ENCODE measurements at regions not wholly inside any gene's neighbourhood (a gene's known extent, or its start where the extent isn't known, plus 50 kb on each side); places are given as distances from the start of the nearest gene placed in this dataset.

- DNase-seq: peak; percentile 75
These were observed 175.7 kb upstream of the UBL3 start for GRCh38 chr13:30026093-30026492.

DNA sequence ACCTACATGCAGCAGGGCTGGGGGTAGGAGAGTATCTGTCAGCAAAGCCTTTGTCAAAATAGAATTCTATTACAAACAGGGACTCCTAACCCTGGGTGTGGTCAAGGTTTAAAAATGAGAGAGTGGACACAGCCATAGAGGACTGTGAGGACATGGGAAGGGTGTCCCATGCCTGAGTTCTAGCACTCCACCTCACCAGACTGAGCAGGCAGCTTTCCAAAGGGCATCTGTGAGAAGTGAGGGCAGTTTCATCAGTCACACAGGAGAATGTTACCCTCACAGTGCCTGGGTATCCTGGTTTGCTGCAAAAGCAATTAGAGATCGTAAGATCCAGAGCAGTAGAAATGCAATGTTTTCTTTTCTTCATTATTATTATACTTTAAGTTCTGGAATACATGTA is 174.9 kb upstream of the UBL3 start:
- no peak for DNase-seq

- DNase-seq: no peak
These were observed 173.9 kb upstream of the UBL3 start for GRCh38 chr13:30024125-30024865.

DNA sequence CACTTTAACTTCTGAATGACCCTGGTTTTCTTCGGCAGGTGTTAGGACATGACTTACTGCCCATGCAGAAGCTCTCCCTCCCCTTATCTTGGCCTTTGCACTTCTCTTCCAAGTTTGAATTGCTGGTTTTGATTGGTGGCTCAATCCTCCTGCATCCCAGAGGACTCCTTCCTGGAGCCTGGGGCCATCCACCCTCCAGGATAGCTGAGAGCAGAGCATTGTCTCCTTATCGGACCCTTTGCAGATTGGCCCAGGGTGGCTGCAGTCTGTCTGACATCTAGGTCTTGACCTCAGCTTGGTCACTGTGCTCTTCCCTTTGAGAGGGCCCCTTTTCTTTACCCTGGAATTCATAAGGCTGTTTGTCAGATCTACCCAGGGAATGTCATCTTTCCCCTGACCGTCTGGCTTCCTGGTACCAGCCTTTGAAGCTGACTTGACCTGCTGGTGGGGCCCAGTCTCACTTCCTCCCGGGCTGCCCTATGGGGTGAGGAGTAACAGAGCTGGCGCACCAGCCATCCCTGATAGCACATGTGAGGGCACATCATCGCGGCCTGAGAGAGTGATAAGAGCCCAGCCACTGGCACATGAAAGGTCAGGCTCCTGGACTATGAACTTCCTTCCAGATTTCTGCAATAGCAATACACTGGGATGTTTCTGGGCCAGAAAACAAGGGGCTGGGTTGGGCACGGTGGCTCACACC is 172.9 kb upstream of the UBL3 start:
- DNase-seq: no peak

DNA sequence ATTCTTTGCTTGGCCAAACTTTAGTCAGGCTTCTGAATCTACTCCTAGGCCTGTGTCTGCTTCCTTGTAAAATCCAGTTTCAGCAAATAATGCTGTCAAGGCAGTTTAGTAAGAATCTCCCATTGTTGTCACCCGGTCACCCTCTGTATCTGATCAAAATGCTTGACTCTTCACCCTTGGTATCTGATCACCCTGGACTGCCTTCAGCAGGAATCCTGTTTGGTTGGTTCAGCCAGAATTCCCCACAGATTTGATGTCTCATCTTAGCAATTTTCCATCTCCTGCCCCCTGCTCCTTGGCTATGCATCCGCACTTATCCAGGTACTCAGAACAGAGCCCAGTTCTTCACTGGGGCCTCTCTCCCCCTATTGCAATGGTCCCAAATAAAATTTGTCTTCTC is 172.4 kb upstream of the UBL3 start:
- DNase-seq: no peak

DNA sequence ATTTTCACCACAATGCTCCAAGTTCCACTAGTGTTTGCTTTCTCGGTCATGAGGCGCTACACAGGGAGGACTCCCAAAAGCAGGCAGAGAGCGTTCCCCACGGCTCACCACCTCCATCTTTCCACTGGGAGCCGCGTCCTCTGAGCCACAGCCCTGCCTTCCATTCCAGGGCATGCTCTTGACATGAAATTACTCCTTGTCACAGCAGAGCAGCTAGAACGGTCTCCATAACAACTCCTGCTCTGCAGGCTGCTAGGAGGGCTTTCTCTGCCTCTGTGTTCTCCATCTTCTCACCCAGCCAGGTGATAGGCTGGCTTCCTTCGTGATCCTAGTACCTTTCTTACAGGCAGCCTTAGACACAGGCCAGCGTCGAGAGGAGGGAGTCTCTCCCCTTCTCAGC is 171.8 kb upstream of the UBL3 start:
- DNase-seq: no peak

GRCh38 chr13:30021611-30022010 is 171.2 kb upstream of the UBL3 start:
- DNase-seq: peak; percentile 29

- DNase-seq: peak; percentile 44
These were observed 170.4 kb upstream of the UBL3 start for GRCh38 chr13:30020726-30021312.

- DNase-seq: no peak
These were observed 169.5 kb upstream of the UBL3 start for GRCh38 chr13:30019648-30020626.

GRCh38 chr13:30017880-30018279 is 167.5 kb upstream of the UBL3 start:
- DNase-seq: no peak

DNA sequence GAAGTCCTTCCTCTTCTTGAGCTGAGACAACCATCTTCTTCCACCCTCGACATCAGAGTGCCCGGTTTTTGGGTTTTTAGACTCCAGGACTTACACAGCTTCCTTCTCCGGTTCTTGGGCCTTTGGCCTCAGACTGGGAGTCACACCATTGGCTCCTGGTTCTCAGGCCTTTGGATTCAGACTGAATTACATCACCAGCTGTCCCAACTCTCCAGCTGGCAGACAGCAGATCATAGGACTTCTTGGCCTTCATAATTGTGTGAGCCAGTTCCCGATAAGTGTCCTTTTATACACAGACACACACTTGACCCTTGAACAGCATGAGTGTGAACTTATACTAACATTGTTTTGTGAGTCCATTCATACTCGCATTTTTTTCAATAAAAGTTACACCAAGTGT is 166.0 kb upstream of the UBL3 start:
- DNase-seq: no peak

DNA sequence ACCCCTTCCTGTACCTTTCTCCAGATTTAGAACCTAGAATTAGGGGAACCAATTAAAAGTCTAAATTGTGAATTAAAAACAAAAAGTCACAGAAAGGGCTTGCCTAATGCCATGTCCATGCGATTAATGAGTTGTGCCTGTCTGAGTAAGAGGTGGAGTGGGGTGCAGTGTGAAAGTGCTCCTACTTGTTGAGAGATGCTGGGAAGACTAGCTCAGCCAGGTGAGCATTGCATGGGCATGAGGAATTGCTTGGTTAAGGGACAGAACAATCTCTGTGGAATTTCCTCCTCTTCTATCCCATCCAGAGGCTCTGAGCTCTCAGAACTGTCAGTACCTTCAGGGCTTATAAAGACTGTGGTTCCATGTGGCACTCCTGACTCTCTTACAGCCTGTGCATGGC is 159.0 kb upstream of the UBL3 start:
- no peak for DNase-seq

- DNase-seq: no peak
These were observed 155.8 kb upstream of the UBL3 start for GRCh38 chr13:30006246-30006645.

DNA sequence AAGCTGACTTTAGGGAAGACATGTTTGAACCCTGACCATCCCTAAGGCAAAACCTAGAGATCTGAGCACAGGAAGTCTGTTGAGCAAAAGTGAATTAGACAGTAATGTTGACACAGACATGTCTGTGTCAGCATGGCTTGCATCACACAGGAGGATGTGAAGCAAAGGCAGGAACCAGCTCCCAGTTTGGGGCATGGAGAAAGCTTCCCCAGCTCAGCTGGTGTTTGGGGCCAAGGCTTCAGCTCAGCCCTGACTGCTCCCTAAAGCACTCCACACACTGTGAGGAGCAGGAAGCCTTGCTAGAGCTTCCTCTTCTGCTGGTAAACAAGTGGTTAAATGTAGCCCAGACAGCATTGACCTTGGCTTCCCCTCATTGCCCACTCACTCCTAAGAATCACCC is 153.8 kb upstream of the UBL3 start:
- DNase-seq: no peak

- DNase-seq: peak; percentile 86
These were observed 152.2 kb upstream of the UBL3 start for GRCh38 chr13:30002577-30002976.

DNA sequence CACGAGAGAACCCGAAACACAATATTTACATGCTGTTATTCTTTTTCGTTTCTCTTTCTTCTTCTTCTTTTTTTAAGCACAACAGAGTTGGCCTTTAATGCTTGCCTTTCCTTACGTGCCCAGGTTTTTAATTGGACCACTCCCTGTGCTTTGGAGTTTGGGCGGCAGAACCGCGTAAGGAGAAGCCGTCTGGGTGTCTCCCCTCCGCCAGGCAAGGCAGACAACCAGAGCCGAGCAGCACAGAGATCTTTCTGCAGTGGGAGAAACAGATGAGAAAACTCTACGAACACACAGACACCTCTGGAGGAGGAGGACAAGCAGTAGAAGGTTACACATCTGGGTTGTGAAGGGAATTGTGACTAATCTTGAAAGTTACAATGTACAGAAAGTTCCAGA is 150.0 kb upstream of the UBL3 start:
- no peak for DNase-seq

DNA sequence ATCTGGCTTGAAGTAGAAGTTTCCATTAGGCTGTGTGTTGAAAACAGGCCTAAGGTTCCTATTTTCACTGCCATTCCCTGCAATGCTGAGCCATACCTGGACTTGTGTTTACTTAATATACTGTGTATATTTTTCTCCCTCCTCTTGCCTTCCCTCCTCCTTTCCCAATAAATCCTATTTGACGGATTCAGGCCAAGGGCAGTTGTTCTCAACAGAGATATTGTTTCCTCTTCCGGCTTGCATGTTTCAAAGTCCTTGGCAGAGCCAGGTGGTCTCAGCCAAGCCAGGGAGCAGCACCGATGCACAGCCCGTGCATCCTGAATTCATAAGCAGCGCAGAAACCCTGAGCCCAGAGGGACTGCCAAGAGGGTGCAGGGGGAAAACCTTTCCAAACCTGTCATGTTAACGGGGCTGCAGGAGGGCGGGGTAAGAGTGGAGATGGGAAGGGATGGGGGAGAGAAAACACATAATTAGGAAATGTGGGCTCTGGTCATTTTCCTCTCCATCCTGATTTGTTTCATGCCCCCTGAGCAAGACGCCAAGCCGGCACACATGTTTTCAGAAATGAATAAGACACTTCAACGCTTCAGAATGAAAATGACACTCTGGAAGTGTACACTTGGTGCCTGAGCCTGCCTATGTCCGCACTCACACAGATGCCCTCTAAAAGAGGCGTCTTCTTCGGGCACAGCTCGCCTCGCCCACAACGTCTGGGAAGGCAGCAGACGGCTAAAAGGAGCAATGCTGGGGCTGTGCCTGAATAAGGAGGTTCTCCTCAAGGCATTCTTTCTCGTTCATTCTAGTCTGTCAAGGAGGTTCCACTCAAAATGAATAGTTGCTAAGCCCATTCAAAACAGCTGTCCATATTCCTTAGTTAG is 149.3 kb upstream of the UBL3 start:
- no peak for DNase-seq

GRCh38 chr13:29996316-29996715 is 145.9 kb upstream of the UBL3 start:
- DNase-seq: no peak

DNA sequence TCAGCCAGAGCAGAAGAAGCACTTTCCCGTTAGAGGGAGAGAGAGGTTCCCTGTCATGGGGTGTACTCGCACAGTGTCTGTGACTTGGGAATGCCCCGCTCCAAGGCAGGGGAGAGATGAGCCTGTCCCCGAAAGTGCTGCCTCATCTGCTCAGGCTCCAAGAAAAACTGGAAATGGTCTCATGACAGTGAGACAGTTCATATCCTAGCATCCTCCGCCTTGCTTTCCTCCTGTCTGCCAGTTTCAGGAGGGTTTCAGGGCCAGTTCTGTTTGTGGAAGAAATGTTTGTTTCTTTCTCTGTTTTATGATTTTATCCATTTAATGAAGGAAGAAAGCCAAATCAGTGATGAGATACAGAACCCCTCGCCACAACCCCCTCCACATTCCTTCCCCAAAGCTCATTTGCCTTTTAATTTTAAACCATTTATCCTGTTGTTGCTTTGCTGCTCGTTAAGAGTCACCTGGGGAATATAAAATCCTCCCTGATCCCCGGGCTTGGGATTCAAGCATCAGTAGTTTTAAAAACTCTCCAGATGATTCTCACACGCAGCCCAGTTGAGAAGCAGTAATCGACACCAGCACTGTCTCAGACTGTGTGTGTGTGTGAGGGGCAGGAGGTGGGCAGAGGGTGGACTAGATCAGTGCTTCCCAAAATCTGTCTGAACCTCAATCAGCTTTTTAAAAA is 144.6 kb upstream of the UBL3 start:
- no peak for DNase-seq

- DNase-seq: peak; percentile 75
These were observed 143.5 kb upstream of the UBL3 start for GRCh38 chr13:29993716-29994488.

DNA sequence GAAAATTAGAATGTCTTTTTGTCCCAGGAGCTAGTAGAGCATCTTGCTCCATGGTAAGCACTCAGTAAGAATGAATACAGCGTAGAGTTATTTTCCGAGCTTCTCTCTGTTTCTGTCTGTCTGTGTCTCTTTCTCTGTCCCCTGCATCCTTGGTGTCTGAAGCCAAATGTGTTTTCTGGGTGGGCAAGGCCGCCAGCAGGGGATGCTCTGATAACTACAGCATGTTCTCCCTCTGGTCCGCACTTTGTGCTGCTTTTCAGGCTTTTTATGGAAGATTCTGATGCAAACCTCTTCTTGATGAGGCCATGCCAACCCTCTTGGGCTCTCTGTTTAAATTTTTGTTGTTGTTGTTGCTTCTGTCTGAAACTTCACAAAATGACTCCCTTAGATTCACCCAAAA is 142.8 kb upstream of the UBL3 start:
- DNase-seq: no peak

Data from fibroblast of skin of right quadriceps (primary cell).